NCI-H2196 (cell line): ENCODE measurements at regions not wholly inside any gene's neighbourhood (a gene's known extent, or its start where the extent isn't known, plus 50 kb on each side); places are given as distances from the start of the nearest gene placed in this dataset.

Source experiments
- DNase-seq: peaks from one replicate; lab custom pipeline; 2025; ENCODE audit not compliant: unreplicated experiment; lab: John Stamatoyannopoulos, UW

GRCh38 chr5:56520986-56521730 lies 288.0 kb upstream of the ANKRD55 start:
- no peak for DNase-seq

DNA sequence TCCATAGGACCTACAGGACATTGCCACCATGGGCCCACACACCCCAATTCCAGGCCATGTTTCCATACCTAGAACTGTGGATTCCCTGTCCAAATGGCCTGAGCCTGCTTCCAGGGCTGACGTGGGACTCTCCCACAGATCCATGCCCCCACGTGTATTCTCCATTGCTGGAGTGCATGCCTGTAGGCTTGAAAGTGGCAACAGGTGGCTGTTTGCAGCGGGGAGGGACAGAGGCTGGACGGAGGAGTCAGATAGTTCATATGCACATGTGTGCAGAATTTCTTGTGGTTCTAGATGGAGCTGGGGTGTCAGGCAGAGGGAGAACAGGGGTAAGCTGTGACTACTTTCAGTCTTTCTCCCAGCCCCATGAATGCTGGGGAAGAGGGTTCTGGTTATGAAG lies 285.7 kb upstream of the ANKRD55 start:
- DNase-seq: no peak

- DNase-seq: peak; percentile 26
Measured at GRCh38 chr5:56517011-56517416, 283.9 kb upstream of the ANKRD55 start.

GRCh38 chr5:56516441-56516840 lies 283.3 kb upstream of the ANKRD55 start:
- DNase-seq: no peak

GRCh38 chr5:56516035-56516434 lies 282.9 kb upstream of the ANKRD55 start:
- DNase-seq: no peak

GRCh38 chr5:56515011-56515410 lies 281.9 kb upstream of the ANKRD55 start:
- DNase-seq: no peak

DNA sequence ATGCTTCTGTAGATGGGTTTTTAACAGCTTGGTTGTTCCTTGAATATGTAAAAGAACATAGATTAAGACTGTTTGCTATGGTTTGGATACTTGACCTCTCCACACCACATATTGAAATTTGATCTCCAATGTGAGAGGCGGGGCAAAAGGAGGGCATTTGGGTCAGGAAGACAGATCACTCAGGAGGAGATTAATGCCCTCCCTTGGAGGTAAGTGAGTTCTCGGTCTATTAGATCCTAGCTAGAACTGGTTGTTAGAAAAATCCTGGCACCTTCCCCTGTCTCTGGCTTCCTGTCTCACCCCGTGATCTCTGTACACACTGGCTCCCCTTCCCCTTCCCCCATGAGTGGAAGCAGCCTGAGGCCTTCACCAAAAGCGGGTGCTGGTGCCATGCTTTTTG lies 281.1 kb upstream of the ANKRD55 start:
- no peak for DNase-seq

DNA sequence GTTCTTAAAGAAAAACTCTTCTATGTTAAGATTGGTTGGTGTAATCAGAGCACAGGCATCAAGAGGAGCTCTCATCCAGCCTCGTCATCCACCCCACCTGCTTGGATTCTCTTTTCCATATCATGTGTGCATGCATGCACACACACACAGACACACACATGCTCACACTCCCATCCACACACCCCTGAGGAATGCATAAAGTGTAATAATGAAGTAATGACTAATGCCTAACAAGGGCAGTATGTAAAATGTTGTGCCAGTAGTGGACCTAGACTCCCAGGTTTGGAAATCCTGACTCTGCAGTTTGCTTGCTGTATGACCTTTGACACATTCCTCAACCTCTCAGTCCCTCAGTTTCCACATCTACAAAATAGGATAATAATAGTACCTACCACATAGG lies 280.0 kb upstream of the ANKRD55 start:
- no peak for DNase-seq

GRCh38 chr5:56512313-56512996 lies 279.3 kb upstream of the ANKRD55 start:
- DNase-seq: no peak

GRCh38 chr5:56511326-56511841 lies 278.3 kb upstream of the ANKRD55 start:
- no peak for DNase-seq

GRCh38 chr5:56508249-56508648 lies 275.1 kb upstream of the ANKRD55 start:
- DNase-seq: no peak

DNA sequence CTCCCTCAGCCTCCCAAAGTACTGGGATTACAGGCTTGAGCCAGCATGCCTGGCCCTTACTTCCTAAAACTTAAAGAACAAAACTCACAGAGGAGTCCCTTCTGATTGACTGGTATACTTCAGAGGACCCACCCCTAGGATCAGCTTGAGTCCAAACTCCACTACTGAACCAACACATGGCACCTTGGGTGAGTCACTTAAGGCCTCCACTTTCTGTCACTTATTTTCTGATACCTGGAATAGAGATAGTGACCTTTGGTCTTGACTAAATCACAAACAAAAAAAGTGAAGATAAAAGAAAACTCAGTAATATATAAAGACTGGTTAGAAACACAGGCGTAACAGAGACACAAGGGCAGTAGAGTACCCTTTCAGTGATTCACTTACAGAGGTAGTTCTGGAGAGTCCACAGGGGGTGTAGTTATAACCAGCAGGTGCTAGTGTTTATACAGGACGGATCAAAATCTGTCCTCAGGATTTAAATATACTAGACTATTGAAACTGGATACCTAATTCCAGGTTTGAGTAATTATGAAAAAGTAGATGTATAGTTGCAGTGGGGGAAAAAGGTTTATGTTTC lies 274.3 kb upstream of the ANKRD55 start:
- no peak for DNase-seq

DNA sequence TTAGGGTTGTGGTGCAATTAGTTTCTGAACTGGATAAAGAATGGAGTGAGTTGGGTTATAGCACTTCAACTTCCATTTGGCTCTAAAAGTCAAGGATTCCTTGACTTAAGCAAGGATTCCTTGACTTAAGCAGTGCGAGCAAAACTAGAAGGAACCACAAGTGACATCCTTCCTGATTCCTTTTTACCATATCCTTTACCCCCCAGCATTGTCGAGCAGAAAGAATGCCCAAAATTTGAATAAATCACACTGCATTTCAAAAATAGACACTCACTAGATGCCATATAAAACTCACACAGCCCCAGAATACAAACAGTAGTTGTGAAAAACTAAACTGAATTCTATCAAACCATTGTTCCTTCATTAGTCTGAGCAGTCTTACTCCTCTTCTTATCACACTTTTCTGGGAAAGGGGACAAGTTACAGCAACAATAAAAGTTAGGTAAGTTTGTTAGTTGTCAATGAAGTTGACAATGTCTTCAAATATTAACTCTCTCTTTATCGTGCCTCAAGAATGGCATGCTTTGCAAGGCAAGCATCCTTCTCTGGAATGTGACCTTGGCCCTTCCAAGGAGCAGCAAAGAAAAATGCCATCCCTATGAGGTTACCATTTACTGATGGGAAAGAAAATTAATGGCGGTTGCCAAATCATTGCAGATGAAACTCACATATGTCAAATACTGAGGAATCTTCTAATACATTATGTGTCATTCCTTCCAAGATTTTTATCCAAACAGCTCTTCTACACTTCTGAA lies 273.3 kb upstream of the ANKRD55 start:
- no peak for DNase-seq

GRCh38 chr5:56503929-56504328 lies 270.8 kb upstream of the ANKRD55 start:
- DNase-seq: no peak

DNA sequence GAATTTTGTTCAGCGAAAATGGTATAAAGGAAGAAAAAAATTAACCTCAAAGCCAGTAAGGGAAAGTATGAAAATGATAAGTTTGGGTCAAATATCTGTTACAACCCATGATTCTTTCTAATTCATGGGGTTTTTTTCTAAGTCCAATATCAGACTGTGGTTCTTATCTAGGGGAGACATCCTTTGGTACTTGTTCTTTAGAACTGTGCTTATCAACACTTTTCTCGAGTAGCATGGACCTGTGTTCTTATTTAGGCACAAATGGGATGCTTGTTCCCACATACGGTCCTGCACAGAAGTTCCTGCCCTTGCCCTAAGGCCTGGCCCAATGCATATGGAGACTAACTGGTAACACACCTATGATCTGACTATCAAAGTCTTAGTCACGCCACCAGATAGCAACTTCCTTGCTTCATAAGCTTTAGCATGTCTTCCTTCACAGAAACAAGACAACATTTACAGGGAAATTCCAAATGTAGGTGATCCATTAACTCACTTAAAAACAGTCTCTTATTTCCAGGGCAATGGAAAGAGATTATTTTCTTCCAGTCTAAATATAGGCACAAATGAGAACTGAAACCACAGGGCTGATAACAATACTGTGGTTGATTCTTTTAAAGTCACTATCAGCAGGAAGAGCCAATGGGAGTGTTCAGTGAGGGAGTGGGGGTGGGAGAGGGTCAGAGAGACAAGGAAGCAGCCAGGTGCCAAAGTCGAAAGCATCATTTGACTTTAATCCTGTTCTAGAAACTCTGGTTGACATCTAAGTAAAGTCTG lies 268.8 kb upstream of the ANKRD55 start:
- DNase-seq: no peak

DNA sequence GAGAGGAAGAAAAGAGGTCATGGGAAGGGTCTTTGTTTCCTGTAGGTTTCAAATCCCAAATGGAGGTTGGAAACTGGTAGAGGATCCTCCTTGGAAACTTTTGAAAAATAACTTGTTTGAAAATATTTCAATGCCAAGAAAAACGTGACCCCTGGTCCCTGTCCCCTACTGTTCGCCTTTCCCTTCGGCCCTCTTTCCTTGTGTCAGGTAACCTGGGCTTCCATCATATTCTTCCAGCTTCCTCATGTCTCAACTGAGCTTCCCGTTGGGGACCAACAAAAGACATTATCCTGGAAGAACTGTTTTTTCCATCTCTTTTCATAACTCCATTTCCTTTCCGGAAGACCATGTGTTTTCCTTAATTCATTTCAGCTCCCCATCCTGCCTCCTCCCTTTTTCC lies 266.8 kb upstream of the ANKRD55 start:
- no peak for DNase-seq

DNA sequence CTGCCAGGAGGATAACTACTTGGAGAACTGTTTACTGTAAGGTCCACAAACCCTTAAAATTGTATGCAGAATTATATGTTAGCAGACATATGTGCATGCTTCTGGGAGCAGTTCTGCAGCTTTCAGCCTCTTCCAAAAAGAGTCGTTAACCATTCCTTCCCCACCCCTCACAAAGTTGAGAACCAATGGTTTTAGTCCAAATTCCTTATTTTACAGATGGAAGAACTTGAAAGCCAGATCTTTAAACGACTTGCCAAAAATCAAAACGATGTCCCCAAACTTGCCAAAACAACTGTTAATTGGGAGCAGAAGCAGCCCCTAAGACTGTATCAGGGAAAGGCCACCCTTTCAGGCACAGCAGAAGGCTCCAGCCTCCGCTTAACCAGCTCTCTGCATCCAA lies 266.4 kb upstream of the ANKRD55 start:
- no peak for DNase-seq

DNA sequence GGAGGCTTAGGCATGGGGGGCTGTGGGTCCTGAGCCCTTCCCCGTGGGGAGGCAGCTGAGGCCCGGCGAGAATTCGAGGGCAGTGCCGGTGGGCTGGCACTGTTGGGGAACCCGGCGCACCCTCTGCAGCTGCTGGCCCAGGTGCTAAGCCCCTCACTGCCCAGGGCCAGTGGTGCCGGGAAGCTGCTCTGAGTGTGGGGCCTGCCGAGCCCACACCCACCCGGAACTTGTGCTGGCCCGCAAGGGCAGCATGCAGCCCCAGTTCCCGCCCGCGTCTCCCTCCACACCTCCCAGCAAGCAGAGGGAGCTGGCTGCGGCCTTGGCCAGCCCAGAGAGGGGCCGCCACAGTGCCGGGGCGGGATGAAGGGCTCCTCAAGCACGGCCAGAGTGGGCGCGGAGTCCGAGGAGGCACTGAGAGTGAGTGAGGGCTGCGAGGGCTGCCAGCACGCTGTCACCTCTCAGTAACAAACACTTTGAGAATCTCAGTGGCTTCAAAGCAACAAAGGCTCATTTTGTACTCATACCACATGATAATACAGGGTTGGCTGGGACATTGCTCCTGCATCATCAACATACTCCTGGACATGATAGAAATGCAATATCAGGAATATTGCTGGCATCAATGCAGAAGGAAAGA lies 265.7 kb upstream of the ANKRD55 start:
- no peak for DNase-seq

GRCh38 chr5:56496581-56497063 lies 263.5 kb upstream of the ANKRD55 start:
- DNase-seq: no peak

DNA sequence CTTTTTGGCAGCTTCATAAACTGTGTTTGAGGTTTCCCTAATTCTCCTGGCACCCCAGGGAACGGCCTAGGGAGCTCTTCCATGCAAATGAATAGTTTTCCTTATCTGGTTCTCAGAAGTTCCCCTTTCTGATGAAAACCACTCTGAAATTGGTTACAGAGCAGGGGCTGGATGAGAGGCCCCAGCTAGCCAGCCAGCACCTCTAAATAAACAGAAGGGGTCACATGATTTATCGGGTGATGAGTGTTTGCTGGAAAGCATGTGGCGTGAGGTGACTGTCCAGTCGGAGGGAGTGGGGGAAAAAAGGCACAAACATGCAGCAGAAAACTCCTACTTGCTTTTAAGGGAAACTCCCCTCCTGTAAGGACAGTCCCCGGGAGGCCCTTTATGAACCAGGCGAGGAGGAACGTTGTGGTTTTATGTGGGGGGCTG lies 261.2 kb upstream of the ANKRD55 start:
- no peak for DNase-seq
